Effector CD4-positive, alpha-beta T cell (primary cell): ENCODE measurements at regions not wholly inside any gene's neighbourhood (a gene's known extent, or its start where the extent isn't known, plus 50 kb on each side); places are given as distances from the start of the nearest gene placed in this dataset.
"Not testable (repeated sequence)": the region's sequence is repeated elsewhere in the genome, so short reads cannot be mapped to it uniquely, and the experiment has no call there.

Experiments
- DNase-seq: peaks from one replicate; pipeline ENCODE4 v3.0.0-alpha.2; 2020

DNA sequence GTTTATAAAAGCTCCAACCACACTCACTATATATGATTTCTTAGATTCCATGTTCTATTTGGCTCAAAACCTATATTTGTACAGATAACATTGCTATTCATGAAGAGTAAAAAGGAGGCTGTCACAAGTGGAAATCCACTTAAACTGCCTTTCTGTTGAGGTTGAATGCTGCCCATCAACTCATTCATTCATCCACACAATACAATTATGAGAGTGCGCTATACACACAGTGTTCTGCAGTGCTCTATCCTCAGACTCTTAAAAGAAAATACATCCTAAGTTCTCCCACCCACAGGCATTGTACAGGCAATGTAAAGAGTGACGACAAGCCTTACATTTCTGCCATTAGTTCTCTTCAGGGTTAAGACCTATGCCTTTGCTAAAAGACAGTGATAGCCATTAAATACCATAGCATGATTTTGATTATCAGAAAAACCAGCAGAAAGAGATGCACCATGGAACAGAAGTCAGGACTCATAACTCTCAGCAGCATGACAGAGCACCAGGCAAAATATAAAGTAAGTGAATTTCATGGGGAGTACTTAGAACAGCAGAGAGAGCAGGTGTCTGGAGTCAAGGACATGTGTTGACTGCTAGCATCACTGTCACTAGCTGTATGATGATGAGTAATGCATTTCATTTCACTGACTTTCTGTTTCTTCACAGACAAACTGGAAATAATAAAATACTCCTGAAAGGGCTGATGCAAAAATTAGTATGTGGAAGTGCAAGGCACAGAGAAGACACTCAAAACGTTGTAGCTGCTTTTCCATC, 218.0 kb downstream of the RBM26 start:
- DNase-seq: no peak

DNA sequence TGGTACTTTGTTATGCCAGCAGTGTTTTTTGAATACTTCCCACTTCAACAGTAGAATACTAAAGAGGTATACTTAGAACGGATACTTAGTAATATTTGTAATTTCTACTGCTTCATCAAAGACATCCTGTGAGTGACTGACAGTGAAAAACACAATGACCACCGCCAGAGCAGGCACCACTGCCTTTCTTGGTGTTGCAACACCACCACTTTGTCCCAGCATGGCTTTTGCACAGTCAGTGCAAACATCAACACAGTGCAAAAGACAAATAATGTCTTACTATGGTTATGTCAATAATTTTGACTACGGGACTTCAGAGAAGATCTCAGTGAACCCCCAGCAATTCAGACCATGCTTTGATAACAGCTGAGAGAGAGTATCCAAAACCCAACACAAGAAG, 220.5 kb downstream of the RBM26 start:
- no peak for DNase-seq

DNA sequence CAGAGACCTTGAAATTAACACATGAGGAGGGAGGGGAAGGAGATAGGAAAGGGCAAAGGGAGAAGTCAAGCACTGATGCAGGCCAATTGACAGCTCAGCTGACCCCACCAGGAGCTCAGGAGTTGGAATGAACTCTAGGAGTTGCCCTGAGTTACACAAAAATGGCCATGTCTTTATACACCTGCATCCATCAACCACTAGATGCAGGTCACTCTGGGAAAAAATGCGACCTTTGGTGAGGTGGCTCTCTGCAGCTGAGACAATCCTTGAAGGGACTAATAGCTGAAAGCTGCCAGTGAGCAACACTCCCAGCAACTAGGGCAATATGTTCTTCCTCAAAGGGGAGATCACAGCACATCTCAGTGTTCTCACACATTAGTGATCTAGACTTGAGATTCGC, 222.8 kb downstream of the RBM26 start:
- DNase-seq: no peak

DNA sequence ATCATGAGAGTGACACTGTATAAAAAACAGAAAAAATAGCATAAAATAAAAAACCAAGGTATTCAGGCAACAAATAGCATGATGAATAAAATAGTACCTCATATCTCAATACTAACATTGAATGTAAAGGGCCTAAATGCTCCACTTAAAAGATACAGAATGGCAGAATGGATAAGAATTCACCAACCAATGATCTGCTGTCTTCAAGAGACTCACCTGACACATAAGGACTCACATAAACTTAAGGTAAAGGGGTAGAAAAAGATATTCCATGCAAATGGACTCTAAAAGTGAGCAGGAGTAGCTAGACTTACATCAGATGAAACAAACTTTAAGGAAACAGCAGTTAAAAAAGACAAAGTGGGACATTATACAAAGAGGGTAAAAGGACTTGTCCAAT, 232.4 kb downstream of the RBM26 start:
- not testable (repeated sequence) for DNase-seq

DNA sequence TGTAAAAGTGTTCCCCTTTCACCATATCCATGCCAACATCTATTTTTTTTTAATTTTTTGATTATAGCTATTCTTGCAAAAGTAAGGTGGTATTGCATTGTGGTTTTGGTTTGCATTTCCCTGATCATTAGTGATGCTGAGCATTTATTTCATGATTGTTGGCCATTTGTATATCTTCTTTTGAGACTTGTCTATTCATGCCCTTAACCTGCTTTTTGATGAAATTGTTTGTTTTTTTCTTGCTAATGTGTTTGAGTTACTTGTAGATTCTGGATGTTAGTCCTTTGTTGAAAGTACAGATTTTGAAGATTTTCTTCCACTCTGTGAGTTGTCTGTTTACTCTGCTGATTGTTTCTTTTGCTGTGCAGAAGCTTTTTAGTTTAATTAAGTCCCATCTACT, 233.1 kb downstream of the RBM26 start:
- DNase-seq: not testable (repeated sequence)

DNA sequence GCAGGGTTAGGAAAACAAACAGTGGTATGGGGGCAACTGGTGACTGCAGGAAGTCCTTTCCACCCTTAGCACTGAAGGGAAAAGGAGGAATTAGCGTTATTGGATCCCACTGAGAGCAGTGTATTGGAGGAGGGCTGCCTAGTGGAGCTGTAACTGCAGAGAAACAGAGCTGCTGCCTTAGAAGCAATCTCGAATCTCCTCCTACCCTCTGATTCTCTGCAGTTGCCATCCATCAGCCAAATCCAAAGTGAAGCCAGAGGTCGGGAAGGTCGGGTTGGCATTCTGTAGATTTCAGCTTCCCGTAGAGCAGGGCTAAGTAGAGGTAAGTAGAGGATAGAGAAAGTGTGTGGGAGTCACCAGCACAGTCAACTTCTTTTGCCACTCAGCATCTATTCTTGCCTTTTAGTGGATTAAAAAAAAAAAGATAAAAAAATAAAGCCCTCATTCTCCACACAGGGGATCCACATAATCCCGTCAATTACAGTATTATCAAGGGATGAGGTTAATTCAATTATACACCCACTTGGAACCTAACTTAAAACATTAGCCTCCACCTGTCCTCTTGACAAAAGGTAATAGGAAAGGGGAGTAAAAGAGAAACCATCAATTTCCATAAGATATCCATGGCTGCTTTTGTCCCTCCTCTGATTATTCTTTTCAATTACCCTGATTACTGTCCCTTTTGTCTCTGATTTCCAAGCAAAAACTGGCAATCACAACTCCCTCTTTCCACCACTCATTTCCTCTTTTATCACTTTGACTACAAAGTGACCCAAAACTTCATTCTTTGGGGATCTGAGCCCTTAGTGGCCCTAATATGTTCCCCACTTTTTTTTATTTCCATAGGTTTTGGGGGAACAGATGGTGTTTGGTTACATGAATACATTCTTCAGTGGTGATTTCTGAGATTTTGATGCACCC, 234.7 kb downstream of the RBM26 start:
- DNase-seq: no peak

DNA sequence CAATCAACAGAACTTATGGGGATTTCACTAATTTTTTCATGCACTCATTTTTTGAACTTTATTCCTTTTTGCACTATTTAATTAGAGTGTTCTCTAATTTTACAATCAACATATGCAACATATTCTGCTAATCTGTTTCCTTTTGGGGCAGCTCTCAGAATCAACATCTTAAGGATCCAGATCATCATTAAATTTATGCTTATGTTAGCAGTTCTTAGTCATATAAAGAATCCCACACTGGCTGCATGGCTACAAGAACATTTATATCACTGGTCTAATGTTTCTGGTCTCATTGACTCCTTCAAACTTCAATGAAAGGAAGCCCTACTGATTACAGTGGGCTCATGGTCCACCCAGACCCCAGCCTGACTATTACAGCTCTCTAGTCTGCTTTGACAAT, 245.2 kb downstream of the RBM26 start:
- DNase-seq: no peak

DNA sequence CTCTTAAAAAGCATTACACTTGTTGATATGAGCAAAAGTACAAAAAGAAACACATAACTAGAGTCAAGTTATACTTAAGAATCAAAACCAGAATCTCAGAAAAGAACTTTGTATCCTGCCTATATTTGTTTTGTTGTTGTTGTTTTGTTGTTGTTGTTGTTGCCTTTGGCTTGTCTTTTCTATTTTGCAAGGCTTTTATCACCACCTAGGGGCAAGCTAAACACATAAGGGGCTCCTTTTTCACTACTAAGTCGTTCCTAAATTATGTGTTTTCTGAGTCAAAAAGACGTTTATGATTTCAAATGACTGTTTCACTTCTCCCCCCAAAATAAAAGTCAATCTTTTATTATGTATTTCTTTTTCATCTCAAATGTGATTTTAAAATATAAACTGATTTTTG, 250.2 kb downstream of the RBM26 start:
- no peak for DNase-seq

DNA sequence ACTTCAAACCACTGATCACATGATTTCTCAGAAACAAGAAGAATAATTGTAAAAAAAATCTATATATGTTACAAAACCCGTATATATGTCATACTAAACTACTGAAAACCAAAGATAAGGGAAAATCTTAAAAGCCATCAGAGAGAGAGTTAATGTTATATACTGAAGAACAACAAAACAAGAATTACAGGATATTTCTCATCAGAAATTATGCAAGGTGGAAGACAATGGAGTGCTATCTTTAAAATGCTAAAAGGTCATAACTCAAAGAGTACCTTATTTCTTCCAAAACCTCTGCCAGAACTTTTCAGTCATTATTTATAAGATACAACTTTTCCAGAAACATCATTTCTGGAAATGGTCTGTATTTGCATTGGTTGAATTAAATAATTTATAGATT, 256.8 kb downstream of the RBM26 start:
- DNase-seq: no peak

DNA sequence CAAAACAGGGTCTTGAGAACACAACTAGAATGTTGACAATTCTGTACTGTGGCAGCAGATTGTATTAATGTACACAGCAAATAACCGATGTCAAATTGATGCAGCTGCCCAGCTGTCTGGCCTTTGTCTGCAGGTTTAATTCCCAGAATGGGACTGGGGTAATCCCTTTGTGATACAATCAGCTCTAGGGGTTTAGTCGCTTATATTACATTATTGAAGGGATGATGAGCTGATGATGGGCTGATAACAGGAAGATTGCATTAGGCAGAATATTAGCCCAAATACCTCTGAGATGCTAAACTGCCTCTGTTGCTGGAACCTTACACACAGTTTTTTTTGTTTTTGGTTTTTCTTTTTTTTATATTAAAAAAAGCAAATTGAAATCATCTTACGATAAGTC, 265.0 kb downstream of the RBM26 start:
- no peak for DNase-seq

DNA sequence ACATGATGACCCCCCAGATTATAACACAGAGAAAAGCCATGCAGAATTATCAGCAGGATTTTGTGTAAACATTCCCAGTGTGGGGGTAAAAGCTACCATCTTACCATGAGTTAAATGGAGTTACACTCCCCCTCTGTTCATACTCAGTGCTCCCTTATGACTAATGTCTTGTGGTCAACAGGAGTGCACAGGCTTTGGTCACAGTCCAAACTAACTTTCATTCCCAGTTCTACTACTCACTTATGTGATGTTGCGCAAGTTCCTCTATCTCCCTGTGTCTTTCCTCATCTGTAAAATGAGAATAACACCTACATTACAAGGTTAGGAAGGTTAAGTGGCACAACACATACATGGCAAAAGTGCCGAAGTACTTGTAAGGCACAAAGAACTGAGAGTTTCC, 277.9 kb downstream of the RBM26 start:
- no peak for DNase-seq

DNA sequence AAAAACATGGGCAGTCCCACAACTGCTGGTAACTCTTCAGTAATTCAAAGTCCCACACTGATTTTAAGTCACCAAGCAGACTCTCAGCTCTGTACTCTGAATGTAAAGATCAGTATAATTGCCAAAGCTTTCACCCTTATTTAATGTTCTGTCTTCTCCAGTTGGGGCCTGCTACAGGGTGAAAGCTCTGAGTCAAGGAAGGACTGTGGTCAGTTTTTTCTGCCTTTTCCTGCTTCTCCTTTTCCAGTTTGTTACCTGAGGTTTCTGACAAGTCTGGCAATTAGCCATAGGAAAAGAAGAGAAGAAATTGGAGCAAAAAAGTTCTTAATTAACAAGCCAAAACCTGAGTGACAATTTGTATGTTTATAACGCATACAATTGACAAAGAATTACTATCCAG, 279.3 kb downstream of the RBM26 start:
- DNase-seq: no peak

DNA sequence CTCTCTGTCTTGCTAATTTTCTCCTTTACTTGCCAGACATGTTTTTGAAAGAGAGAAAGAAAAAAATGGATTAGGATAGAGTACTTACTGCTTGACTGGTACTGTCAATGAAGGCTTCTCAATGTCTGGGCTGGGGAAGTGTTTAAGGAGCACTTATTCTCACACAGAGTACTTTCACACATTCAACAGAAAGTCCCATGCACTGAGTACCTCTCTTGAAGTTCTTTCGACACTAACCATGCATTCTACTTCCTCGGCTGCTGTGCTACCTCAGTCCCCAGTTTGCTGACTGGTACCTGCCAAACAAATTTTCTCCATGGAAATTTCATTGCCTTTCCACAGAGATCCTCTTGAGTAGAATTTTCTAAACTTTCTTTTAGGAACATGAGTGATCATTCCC, 281.9 kb downstream of the RBM26 start:
- DNase-seq: no peak

DNA sequence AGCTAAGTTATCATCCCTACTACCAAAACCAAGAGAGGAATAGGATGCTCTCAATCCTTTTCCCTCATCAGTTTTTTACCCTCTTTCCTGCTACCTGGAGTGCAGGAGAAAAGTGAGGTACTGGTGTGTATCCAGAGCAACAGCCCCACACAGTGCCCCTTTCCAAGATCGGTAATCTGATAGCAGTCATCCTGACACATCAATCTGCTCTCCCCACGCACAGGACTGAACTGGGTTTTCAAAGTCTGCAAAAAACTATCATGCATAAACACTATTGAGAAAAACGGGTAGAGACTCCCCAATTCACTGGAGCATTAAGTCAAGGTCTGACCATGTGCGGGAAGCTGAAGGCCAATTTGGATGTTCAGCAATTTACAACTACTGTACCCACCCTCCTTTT, 284.8 kb downstream of the RBM26 start:
- DNase-seq: no peak

DNA sequence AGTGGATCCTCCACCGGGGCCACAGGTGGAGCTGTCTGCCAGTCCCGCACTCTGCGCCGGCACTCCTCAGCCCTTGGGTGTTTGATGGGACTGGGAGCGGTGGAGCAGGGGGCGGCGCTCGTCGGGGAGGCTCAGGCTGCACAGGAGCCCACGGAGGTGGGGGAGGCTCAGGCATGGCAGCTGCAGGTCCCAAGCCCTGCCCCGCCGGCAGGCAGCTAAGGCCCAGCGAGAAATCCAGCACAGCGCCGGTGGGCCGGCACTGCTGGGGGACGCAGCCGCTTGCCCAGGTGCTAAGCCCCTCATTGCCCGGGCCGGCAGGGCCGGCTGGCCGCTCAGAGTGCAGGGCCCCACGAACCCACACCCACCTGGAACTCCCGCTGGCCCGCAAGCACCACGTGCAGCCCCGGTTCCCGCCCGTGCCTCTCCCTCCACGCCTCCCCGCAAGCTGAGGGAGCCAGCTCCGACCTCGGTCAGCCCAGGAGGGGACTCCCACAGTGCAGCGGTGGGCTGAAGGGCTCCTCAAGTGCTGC, 286.4 kb downstream of the RBM26 start:
- no peak for DNase-seq

DNA sequence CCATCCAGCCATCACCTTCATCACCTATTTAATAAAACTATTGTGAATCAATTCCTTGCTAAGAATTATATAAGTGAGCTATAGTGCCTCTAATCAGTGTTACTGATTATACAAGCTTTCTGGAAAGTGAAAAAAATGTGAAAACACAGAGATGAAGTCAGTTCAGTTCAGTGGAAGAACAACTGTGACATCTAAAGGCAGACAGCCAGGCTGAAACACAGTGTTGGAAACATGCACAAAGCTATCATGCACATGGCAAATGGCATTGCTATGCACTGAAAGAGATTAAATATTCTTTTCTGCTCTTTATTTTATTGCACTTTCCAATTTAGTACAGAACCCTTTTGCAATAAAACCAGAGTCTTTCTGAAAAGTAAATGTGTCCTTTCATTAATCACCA, 294.0 kb downstream of the RBM26 start:
- DNase-seq: no peak

DNA sequence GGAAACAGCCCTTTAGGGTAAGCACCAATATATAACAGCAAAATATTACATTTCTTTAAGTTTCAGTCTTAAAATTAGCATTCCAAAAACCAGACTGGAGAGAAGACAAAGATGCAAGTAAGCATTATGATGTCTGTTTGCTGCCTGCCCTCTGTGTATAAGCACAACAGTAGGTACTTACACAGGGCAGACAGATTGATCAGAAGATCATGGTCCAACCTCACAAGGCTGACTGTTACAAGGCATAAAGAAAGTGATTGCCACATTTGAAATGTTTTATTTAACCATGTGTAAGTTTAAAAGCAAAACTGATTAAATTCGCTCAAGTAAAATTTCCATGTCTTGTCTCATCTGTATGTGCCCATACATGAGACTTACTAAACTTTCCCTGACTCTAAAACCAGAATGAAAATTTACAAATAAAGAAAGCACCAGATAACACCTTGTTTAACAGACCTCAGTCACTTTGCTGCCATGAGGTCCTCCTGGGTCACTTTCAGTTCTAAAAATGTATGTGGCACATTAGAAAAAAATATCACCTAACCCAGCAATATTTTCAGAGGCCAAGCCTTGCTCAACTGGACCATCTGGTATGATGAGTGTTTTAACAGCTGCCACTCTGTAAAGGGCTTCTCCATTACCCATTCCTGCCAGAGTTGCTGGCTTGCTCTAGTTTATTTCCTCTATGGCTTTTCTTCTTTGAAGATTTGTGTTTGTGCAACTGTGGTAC, 297.0 kb downstream of the RBM26 start:
- no peak for DNase-seq

DNA sequence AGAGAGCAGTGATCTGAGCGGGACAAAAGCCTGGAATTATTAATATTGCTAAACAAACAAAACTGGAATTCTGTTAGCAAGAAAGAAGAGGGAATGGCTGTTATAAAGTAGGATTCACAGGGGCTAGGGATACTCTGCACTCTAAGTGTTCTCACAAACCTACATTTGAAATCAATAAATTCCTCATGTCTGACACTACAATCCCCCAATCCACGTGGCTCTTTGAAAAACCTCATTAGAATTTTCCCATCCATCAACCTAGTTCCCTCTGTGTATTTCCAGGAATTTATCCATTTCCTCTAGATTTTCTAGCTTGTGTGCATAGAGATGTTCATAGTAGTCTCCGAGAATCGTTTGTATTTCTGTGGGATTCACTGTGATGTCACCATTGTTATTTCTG, 307.5 kb downstream of the RBM26 start:
- DNase-seq: no peak

DNA sequence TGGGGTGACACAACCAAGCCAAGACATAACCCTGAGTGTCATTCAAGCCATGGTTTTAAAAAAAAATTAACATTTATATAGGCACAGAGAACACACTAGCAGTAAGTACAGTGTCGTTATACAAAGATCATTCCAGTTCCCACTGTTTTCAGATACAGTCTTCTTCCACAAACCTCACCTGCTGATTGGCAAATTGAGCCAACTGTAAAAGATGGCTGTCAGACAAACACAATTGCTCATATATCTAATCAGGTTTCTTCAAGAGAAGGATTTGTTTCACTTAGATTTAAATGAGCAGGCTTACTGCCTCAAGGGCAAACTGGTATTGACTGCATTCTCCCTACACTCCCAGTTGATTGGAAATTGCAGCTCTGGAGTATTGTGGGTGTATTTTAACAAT, 308.9 kb downstream of the RBM26 start:
- DNase-seq: no peak

DNA sequence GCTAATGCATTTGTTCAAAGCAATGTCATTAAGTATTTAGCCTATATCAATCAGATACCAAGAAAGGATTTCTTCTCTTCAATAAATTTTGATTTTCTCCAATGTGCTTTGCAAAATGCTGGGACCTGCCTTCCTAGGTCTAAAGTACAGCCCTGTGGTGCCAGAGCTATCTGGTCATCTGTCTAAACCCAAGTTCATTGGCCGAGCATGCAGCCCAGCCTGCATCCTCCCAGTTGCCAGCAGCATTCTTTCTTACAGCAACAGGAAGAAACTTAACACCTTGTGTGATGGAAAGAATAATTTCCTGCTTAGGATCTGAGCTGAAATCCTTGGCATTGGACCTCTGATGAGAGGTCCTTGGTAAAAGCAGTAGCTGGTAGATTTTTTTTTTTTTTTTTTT, 310.0 kb downstream of the RBM26 start:
- no peak for DNase-seq

DNA sequence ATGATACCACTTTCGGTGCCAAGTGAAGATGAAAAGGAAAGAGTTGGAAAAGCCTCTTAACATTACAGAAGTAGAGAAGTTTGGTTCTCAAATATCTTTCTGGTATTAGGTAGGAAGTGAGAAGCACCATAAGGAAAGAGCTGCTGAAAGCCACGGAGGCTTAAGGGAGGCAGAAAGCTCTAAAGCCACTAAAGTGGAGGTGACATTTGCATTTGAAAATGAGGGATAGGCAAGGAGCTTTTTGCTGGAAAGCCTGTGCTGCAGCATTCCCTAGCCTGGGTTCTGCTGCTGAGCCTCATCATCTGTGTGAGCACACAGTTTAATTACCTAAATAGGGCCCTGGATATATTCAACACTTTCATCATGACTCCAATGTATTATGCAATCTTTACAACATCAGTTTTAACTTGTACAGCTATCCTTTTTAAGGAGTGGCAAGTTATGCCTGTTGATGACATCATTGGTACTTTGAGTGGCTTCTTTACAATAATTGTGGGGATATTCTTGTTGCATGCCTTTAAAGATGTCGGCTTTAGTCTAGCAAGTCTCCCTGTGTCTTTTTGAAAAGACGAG, 315.4 kb downstream of the RBM26 start:
- no peak for DNase-seq

DNA sequence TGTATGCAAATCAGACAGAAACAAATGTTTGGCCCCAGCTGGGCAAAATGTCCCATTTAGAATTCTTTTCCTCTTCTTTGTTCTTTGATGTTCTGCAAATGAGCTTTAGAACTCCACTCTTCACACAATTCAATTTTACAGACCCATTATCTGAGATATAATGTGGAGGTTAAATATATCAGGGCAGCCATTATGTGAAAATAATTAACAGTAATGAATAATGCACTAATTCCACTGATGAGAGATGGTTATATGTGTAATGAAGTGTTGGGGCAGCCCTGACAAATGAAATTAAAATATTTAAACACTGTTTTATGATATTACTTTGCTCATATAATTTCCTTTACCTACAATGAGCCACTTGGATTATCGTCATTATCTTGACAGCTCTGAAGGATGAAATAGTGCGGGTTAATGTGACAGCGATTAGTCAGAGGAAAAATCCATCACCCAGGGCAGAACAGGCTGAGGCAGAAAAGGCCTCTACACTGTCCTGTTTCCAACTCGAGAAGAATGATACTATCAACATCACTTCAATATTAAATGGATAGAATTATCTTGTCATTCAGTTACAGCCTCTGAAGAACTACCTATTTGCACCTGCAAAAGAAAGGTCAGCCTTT, 321.1 kb downstream of the RBM26 start:
- DNase-seq: no peak
